GM12864 (cell line): ENCODE measurements at regions not wholly inside any gene's neighbourhood (a gene's known extent, or its start where the extent isn't known, plus 50 kb on each side); places are given as distances from the start of the nearest gene placed in this dataset.

Source experiments
- DNase-seq: peaks from one replicate; pipeline ENCODE4 v3.0.0-alpha.2; 2011; ENCODE audit warnings: low read depth
- H3K4me3 ChIP-seq: 2 replicates; pipeline ENCODE4 v1.5.1; 2011; ENCODE audit warnings: mild to moderate bottlenecking, low read depth, low read length, control low read depth
- TF ChIP-seq, protein P1 (sequence below): IDR thresholded peaks from 2 replicates; pipeline ENCODE4 v1.5.1; 2011; ENCODE audit warnings: low read depth, mild to moderate bottlenecking, moderate library complexity, low read length, control low read depth, inconsistent platforms; ENCODE audit errors: missing control alignments

DNA sequence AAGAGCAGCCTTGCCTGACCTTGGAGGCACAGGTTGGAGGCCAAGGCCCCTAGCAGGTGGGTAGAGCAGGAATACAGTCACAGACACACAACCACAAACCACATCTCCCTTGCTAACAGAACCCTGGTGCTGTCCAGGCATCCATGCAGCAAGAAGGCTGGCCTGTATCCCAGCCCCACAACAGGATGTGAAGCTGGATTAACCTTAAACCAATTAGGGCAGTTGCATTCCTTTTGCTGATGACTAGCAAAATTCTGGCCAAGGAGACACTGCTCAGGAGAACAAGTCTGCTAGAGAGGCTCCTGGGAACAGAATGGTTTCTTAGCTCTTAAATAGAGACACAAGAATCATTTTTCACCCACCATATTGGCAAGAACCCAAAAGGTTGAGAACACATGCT lies 97.8 kb downstream of the C5orf15 start:
- TF ChIP-seq, protein P1, sequence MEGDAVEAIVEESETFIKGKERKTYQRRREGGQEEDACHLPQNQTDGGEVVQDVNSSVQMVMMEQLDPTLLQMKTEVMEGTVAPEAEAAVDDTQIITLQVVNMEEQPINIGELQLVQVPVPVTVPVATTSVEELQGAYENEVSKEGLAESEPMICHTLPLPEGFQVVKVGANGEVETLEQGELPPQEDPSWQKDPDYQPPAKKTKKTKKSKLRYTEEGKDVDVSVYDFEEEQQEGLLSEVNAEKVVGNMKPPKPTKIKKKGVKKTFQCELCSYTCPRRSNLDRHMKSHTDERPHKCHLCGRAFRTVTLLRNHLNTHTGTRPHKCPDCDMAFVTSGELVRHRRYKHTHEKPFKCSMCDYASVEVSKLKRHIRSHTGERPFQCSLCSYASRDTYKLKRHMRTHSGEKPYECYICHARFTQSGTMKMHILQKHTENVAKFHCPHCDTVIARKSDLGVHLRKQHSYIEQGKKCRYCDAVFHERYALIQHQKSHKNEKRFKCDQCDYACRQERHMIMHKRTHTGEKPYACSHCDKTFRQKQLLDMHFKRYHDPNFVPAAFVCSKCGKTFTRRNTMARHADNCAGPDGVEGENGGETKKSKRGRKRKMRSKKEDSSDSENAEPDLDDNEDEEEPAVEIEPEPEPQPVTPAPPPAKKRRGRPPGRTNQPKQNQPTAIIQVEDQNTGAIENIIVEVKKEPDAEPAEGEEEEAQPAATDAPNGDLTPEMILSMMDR, result no peak
- DNase-seq, result no peak
- H3K4me3 ChIP-seq, result no peak overlapping the region

DNA sequence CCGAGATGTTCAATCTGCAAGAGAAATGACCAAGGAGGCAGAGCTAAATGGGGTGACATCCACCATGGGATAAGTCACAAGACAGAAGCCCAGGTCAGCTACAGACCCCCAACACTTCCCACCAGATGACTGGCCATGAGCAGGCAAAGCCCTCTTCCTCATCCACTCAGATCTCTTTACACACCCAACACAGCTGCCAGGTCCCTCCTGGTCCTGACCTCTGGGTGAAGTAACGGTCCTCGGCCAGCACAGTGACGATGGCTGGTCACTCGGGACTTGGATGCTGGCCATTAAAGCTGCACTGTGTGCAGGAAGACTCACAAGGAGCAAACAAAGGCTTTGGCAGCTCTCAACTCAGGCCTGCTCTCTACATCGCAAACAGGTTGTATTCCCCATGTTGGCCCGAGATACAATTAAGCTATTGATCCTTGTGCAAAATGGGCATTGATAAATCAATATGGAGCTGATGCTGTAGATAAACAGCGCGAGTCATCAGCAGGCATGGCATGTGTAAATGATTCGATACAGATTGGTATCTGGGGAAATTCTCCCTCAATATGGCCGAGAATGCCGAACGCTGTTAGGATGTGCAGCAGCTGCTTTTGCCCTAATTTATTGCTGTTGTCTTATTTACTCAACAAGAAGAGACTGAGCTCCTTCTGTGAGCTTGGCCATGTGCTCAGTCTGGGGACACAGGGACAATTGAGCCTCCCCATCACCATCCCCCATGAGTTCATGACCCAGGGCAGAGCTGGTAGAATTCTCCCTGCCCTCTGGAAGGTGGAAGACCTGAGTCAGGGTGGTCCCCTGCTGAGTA lies 98.7 kb downstream of the C5orf15 start:
- DNase-seq, result no peak
- H3K4me3 ChIP-seq, result no peak overlapping the region
- TF ChIP-seq, protein P1, result no peak

DNA sequence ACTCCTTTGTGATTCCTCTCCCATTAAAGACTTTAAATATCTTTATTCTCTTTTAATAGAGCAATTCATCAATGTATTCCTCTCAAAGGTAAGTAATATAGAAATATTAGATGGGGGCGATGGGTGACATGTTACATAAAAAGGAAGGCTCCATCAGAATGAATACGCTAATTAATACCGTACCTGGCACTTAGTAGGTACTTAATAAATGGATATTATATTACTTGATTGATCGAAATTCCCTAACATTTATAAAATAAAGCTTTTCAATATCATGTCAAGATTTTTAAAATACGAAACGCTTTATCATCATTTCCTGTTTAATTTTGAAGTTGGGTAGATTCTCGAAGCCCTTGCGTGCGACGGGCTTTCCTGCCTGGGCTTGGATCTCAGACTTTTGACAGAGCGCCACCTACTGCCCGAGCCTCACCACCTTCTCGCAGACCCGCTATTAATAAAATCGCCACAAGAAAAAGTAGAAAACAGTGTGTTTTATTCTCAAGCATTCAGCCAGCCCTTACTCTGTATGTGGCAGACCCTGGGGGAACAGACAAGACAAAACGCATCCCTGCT lies 99.4 kb downstream of the C5orf15 start:
- H3K4me3 ChIP-seq, result no peak overlapping the region
- peak; percentile 38 for DNase-seq
- TF ChIP-seq, protein P1, result peak; percentile 74

DNA sequence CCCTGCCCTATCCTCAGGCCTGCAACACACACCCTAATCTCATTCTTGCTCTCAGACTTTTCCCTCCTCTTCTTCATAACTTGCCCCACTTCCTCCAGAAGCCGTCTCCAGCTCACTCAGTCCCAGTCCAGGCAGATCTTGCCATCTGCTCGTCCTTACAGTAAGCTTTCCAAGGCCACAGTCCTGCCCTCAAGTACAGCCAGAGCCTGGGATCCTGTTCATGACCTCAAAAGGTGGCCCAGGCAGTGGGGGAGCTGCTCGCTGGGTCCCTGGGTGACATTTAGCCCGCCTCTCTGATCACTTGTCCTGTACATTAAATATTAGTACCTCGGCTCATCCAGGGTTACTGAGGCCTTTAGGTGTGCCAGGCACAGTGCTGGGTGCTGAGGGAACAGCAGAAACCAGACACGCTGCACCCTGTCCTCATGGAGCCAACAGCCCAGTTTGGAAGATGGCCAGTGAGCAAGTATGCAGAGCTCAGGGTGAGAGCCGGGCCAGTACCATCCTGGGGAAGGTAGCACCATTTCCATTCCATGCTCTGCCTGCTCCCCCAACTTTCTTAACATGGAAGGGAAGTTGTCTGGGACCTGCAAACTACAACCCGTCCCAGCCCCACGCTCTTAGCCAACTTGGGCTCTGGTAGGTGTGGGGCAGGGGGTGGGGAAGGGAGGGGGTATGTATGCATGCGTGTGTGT lies 100.4 kb downstream of the C5orf15 start:
- H3K4me3 ChIP-seq, result no peak overlapping the region
- TF ChIP-seq, protein P1, result no peak
- DNase-seq, result no peak

DNA sequence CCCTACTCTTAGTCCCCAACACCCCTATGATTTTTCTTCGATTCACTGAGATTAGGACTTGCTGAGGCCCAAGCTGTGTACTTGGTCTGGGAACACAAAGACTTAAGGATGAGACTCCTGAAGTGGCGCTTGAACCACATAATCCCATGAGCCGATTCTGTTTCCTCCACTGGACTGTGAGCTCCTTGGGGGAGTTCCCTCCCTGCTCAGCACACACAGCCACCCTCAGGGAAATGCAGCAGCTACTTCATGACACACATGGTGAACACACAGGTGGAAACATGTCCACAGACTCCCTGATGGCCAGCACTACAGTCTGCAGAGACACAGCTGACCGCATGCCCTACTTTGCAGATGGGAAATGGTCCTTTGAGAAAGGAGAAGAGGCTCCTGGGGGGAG lies 101.1 kb downstream of the C5orf15 start:
- no peak overlapping the region for H3K4me3 ChIP-seq
- no peak for DNase-seq
- TF ChIP-seq, protein P1, result no peak

DNA sequence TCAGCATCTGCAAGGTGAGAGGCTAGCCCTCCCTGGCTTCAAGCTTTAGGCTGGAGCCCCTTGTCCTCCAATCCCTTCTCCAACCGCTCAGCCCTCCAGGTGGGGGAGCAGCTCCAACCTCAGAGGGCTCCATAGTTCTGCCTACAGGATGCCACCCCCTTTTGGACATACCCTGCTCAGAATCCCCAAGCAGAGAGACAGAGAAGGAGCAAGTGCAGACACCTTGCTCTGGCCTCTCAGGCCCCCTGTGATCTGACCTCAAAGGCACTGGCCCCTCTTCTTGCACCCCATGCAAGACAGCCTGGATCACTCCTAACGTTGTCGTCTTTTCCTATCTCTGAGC lies 101.6 kb downstream of the C5orf15 start:
- no peak overlapping the region for H3K4me3 ChIP-seq
- DNase-seq, result no peak
- TF ChIP-seq, protein P1, result no peak
